Adipocyte (in vitro differentiated cells): ENCODE measurements at regions not wholly inside any gene's neighbourhood (a gene's known extent, or its start where the extent isn't known, plus 50 kb on each side); places are given as distances from the start of the nearest gene placed in this dataset.
"Not testable (repeated sequence)": the region's sequence is repeated elsewhere in the genome, so short reads cannot be mapped to it uniquely, and the experiment has no call there.

ENCODE experiments used
- DNase-seq: peaks from one replicate; pipeline ENCODE4 v3.0.0-alpha.2; 2015; ENCODE audit warnings: low read depth
- H3K27me3 ChIP-seq: replicated peaks from 2 replicates; pipeline ENCODE4 v1.7.0; 2013; ENCODE audit warnings: mild to moderate bottlenecking, low read length, moderate library complexity; ENCODE audit not compliant: control insufficient read depth, insufficient read depth
- H3K36me3 ChIP-seq: 2 replicates; pipeline ENCODE4 v1.7.0; 2013; ENCODE audit warnings: low read length, mild to moderate bottlenecking, moderate library complexity; ENCODE audit not compliant: control insufficient read depth, insufficient read depth, severe bottlenecking
- H3K4me1 ChIP-seq: 2 replicates; pipeline ENCODE4 v1.7.0; 2013; ENCODE audit warnings: mild to moderate bottlenecking, low read length, moderate library complexity; ENCODE audit not compliant: control insufficient read depth, insufficient read depth
- H3K4me3 ChIP-seq: 2 replicates; pipeline ENCODE4 v1.7.0; 2013; ENCODE audit warnings: mild to moderate bottlenecking, low read length, moderate library complexity
- H3K9ac ChIP-seq: 2 replicates; pipeline ENCODE4 v1.7.0; 2013; ENCODE audit warnings: mild to moderate bottlenecking, low read length, moderate library complexity
- H3K9me3 ChIP-seq: 2 replicates; pipeline ENCODE4 v1.7.0; 2013; ENCODE audit warnings: mild to moderate bottlenecking, low read length, moderate library complexity; ENCODE audit not compliant: control insufficient read depth

GRCh38 chr14:98913967-98914650 lies 357.9 kb downstream of the BCL11B start:
- peaks cover 48% of the 10 kb centered on the region for H3K27me3 ChIP-seq
- H3K36me3 ChIP-seq, result no peaks in the 10 kb centered on the region
- H3K4me1 ChIP-seq, result no peaks in the 10 kb centered on the region
- H3K4me3 ChIP-seq, result no peak overlapping the region
- H3K9me3 ChIP-seq, result no peaks in the 10 kb centered on the region
- H3K9ac ChIP-seq, result no peak overlapping the region
- no peak for DNase-seq

DNA sequence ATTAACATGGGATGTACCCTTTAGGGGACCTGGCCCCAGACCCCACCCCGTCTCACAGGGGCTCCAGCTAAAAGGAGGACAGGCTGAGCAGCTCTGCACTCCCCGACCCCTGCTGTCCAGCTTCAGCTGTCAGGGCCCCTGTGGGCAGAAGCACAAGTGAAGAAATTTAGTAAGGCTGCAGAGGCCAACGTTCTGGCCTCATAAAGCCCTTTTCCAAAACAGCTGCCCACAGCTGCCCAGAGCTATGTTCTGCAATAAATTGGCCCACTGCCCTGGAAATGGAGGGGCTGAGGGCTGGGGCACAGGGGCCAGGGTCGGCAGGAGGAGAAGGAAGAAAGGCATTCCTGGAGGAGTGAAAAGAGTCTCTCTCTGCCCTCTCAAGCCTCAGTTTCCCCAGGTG lies 357.1 kb downstream of the BCL11B start:
- peaks cover 54% of the 10 kb centered on the region for H3K27me3 ChIP-seq
- DNase-seq, result no peak
- no peaks in the 10 kb centered on the region for H3K9me3 ChIP-seq
- no peak overlapping the region for H3K9ac ChIP-seq
- H3K4me1 ChIP-seq, result no peaks in the 10 kb centered on the region
- no peak overlapping the region for H3K4me3 ChIP-seq
- H3K36me3 ChIP-seq, result no peaks in the 10 kb centered on the region

DNA sequence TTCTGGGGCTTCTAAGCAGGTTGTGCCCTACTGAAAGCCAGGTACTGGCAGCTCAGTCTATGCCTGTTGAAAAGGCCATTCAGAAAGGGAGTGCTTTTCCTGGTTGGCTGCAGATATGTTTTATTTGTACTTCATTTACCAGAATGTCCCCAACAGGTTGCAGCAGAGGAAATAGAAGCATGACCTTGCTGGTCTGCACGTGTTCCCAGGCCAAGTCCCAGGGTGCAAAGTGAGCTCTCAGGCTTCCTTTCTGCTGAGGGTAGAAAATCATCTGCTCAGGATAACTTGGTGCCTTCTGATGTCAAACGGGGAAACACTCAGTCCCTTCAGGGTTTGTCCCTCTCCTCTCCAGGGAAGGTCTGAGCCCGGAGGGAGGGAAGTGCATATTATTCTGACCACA lies 356.4 kb downstream of the BCL11B start:
- H3K4me1 ChIP-seq, result no peaks in the 10 kb centered on the region
- no peaks in the 10 kb centered on the region for H3K9me3 ChIP-seq
- H3K27me3 ChIP-seq, result peaks cover 54% of the 10 kb centered on the region
- H3K9ac ChIP-seq, result no peak overlapping the region
- H3K4me3 ChIP-seq, result no peak overlapping the region
- no peak for DNase-seq
- H3K36me3 ChIP-seq, result no peaks in the 10 kb centered on the region

DNA sequence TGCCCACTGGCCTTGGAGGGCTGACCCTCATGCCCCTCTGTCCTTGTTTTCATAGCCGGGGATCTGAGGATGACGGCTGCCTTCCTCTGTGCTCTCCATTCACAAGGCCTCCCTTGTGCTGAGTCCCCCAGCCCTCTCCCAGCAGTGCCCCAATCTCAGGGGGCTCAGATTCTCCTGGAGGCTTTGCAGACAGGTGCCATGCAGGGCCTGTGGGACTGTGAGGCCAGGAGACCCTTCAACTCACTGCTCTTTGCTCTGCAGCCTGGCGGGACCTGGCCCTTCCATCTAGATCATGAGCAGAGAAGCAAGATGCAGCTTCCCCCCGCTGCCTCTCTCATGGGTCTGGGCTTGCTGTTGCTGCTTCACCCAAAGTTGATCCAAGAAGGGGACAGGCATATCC lies 356.0 kb downstream of the BCL11B start:
- peaks cover 54% of the 10 kb centered on the region for H3K27me3 ChIP-seq
- H3K9ac ChIP-seq, result no peak overlapping the region
- no peaks in the 10 kb centered on the region for H3K4me1 ChIP-seq
- no peak for DNase-seq
- H3K4me3 ChIP-seq, result no peak overlapping the region
- no peaks in the 10 kb centered on the region for H3K9me3 ChIP-seq
- no peaks in the 10 kb centered on the region for H3K36me3 ChIP-seq

- Histone ChIP-seq H3K9ac (no peak overlapping the region), H3K4me3 (no peak overlapping the region), H3K9me3 (no peaks in the 10 kb centered on the region), H3K4me1 (no peaks in the 10 kb centered on the region), H3K27me3 (peaks cover 52% of the 10 kb centered on the region), H3K36me3 (no peaks in the 10 kb centered on the region)
- DNase-seq, result no peak
Observed at GRCh38 chr14:98916476-98916875, 355.5 kb downstream of the BCL11B start.

GRCh38 chr14:98919434-98919833 lies 352.6 kb downstream of the BCL11B start:
- Histone ChIP-seq H3K27me3 (peaks cover 28% of the 10 kb centered on the region), H3K36me3 (no peaks in the 10 kb centered on the region), H3K9ac (no peak overlapping the region), H3K9me3 (no peaks in the 10 kb centered on the region), H3K4me1 (no peaks in the 10 kb centered on the region), H3K4me3 (no peak overlapping the region)
- DNase-seq, result no peak

DNA sequence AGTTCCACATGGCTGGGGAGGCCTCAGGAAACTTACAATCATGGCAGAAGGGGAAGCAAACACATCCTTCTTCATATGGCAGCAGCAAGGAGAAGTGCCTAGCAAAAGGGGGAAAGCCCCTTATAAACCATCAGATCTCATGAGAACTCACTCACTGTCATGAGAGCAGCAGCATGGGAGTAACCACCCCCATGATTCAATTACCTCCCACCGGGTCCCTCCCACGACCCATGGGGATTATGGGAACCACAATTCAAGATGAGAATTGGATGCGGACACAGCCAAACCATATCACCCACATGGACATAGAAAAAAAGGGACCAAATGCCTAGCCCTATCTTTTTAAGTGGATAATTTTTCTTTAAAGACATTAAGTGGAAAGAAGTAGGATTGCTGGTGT lies 350.7 kb downstream of the BCL11B start:
- DNase-seq, result not testable (repeated sequence)

GRCh38 chr14:98923596-98923995 lies 348.4 kb downstream of the BCL11B start:
- Histone ChIP-seq H3K4me1 (no peaks in the 10 kb centered on the region), H3K36me3 (no peaks in the 10 kb centered on the region), H3K9ac (no peak overlapping the region), H3K9me3 (no peaks in the 10 kb centered on the region), H3K27me3 (peaks cover 7% of the 10 kb centered on the region), H3K4me3 (no peak overlapping the region)
- no peak for DNase-seq

More for the DNA sequence above, 350.7 kb downstream of the BCL11B start:
- H3K27me3 ChIP-seq, result peaks cover 24% of the 10 kb centered on the region
- H3K9me3 ChIP-seq, H3K9ac ChIP-seq, H3K4me1 ChIP-seq, H3K4me3 ChIP-seq, H3K36me3 ChIP-seq: not testable (repeated sequence)

DNA sequence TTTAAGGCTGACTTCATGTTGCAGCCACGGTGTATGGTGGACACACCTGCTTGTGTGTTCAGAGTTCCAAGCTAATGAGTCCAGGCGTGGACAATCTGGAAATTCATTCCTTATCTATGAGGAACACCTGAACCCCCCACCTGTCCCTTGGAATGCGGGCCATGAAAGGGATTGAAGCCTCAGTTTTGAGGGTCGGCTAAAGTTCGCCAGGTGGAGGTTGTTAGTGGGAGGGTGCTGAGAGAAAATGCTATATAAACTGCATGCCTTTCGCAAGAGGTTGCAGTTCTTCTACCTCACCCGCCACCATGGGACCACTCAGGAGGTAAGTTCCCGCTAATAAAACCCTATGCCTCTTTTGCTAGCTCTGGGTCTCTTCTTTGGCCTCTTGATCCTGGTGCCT lies 348.0 kb downstream of the BCL11B start:
- Histone ChIP-seq H3K9ac (no peak overlapping the region), H3K4me1 (no peaks in the 10 kb centered on the region), H3K27me3 (peaks cover 7% of the 10 kb centered on the region), H3K9me3 (no peaks in the 10 kb centered on the region), H3K36me3 (no peaks in the 10 kb centered on the region), H3K4me3 (no peak overlapping the region)
- no peak for DNase-seq

DNA sequence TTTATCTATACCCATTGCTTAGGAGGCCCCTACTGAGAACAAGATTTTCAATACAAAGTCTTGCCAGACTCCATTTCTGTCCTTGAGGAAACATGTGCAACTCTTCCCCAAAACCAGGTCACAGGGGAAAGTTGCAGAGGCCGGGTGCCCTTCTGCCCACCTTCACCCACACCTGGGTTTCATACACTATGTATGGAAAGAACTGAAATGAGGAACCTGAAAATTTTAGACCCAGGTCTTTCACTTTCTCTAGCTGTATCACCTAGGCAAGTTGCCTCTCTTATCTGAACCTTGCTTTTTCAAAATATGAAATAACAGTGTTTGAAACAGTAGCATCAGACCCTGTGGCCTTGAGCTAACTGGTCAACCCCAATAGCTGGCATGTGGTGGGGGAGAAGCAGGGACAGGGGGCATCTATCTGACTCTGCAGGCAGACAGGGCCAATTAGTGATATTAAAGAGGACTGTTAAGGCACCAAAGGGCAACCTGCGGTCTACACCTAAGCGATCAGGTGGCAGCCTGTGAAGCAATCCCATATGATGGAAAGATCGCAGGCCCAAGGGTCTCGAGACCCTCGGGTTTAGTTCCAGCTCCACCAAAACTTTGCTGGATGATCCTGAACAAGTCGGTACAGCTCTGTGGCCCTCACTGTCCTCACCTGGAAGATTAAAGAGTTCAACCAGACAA lies 346.5 kb downstream of the BCL11B start:
- Histone ChIP-seq H3K36me3 (no peaks in the 10 kb centered on the region), H3K9me3 (no peaks in the 10 kb centered on the region), H3K4me3 (no peak overlapping the region), H3K27me3 (no peaks in the 10 kb centered on the region), H3K9ac (no peak overlapping the region), H3K4me1 (no peaks in the 10 kb centered on the region)
- no peak for DNase-seq

GRCh38 chr14:98926146-98926545 lies 345.9 kb downstream of the BCL11B start:
- Histone ChIP-seq H3K4me1 (no peaks in the 10 kb centered on the region), H3K27me3 (no peaks in the 10 kb centered on the region), H3K9me3 (no peaks in the 10 kb centered on the region), H3K9ac (no peak overlapping the region), H3K36me3 (no peaks in the 10 kb centered on the region), H3K4me3 (no peak overlapping the region)
- DNase-seq, result no peak

- Histone ChIP-seq H3K27me3 (peaks cover 5% of the 10 kb centered on the region), H3K36me3 (no peaks in the 10 kb centered on the region), H3K4me1 (no peaks in the 10 kb centered on the region), H3K9ac (no peak overlapping the region), H3K9me3 (no peaks in the 10 kb centered on the region), H3K4me3 (no peak overlapping the region)
- no peak for DNase-seq
Observed at GRCh38 chr14:98926801-98927200, 345.2 kb downstream of the BCL11B start.
